ENCODE measurements at regions not wholly inside any gene's neighbourhood (a gene's known extent, or its start where the extent isn't known, plus 50 kb on each side); places are given as distances from the start of the nearest gene placed in this dataset.

DNA sequence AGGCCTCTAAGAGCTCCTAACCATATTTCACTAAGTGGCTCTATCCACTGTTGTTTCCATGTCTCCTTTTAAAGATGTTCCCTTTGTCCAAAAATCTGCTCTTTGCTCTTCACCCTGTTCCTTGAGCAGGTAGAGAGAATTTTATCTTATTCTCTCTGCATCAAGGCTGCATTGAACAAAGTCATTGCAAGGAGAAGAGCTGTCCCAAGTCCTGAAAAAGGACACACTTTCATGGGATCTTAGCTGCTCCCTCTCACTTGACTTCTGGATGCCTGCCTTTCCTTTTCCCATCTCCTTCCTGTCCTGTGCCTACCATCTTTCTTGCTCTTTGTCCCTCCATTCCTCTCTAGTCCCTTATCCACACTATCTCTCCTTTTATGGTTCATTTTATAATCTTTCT lies 235.2 kb upstream of the THSD7B start:
- TF ChIP-seq, protein P1, sequence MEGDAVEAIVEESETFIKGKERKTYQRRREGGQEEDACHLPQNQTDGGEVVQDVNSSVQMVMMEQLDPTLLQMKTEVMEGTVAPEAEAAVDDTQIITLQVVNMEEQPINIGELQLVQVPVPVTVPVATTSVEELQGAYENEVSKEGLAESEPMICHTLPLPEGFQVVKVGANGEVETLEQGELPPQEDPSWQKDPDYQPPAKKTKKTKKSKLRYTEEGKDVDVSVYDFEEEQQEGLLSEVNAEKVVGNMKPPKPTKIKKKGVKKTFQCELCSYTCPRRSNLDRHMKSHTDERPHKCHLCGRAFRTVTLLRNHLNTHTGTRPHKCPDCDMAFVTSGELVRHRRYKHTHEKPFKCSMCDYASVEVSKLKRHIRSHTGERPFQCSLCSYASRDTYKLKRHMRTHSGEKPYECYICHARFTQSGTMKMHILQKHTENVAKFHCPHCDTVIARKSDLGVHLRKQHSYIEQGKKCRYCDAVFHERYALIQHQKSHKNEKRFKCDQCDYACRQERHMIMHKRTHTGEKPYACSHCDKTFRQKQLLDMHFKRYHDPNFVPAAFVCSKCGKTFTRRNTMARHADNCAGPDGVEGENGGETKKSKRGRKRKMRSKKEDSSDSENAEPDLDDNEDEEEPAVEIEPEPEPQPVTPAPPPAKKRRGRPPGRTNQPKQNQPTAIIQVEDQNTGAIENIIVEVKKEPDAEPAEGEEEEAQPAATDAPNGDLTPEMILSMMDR (IDR thresholded peaks at IDR 0.05): no peak
- TF ChIP-seq POLR2A (IDR thresholded peaks at IDR 0.05): no peak
